Sigmoid colon (tissue), 6 donors: ENCODE measurements at regions not wholly inside any gene's neighbourhood (a gene's known extent, or its start where the extent isn't known, plus 50 kb on each side); places are given as distances from the start of the nearest gene placed in this dataset.

Experiments used
- DNase-seq: peaks from one replicate; pipeline ENCODE4 v3.0.0-alpha.2; 2019
- H3K27ac ChIP-seq, 4 donors: fragments of 200-600 bp; sonication (generic); one replicate each; pipeline ENCODE4 v1.5.1; 2016 to 2019; ENCODE audit warnings: mild to moderate bottlenecking in 1 of 4
- H3K27me3 ChIP-seq, 3 donors: fragments of 200-600 bp; sonication (generic); one replicate each; pipeline ENCODE4 v1.5.1; 2019; ENCODE audit warnings: mild to moderate bottlenecking in 1 of 3
- H3K36me3 ChIP-seq, 4 donors: fragments of 200-600 bp; sonication (generic); one replicate each; pipeline ENCODE4 v1.5.1; 2016 to 2019
- H3K4me1 ChIP-seq, 4 donors: fragments of 200-600 bp; sonication (generic); one replicate each; pipeline ENCODE4 v1.5.1; 2017 to 2019
- H3K4me3 ChIP-seq, 4 donors: fragments of 200-600 bp; sonication (generic); one replicate each; pipeline ENCODE4 v1.5.1; 2017 to 2019; ENCODE audit warnings: mild to moderate bottlenecking in 2 of 4, moderate library complexity in 1 of 4
- H3K9me3 ChIP-seq, 4 donors: fragments of 200-600 bp in 3 of 4; sonication (generic) in 3 of 4; one replicate each; pipeline versions ENCODE4 v1.5.1 to v1.6.1; 2013 to 2019
- CTCF ChIP-seq, 4 experiments: fragments of 450-650 bp in 3 of 4; fragments of 200-600 bp in 1 of 4; IDR thresholded peaks; one replicate each; pipeline ENCODE4 v1.5.1; 2016 to 2019; ENCODE audit warnings: antibody characterized with exemption in 4 of 4, mild to moderate bottlenecking in 3 of 4, moderate library complexity in 2 of 4
- EP300 ChIP-seq, 4 donors: sonication (generic); formaldehyde crosslinking; IDR thresholded peaks; one replicate each; pipeline ENCODE4 v1.6.1; 2017; ENCODE audit warnings: antibody characterized with exemption in 4 of 4
- POLR2A ChIP-seq, 2 donors: fragments of 450-650 bp; IDR thresholded peaks; one replicate each; pipeline ENCODE4 v1.6.1; 2016; ENCODE audit warnings: antibody characterized with exemption in 2 of 2, mild to moderate bottlenecking in 2 of 2, moderate library complexity in 2 of 2
- POLR2AphosphoS5 ChIP-seq, 4 donors: sonication (generic); formaldehyde crosslinking; IDR thresholded peaks; one replicate each; pipeline ENCODE4 v1.6.1; 2017; ENCODE audit warnings: antibody characterized with exemption in 4 of 4
- WGBS, 2 donors: extraction: QIAGEN DNeasy Blood & Tissue Kit; methylation state at CpG; one replicate each; pipeline ENCODE4 v1.1.7; 2013; 5-methylcytosine and 5-hydroxymethylcytosine counted together
- intact Hi-C: fragments of 100-400 bp; cut with DNase I; formaldehyde crosslinking; loops from one replicate; pipeline ENCODE4 v1.15.1; 2023
- donor health status: healthy with polysubstance abuse.
- donor health status: healthy.

GRCh38 chr5:66326276-66326675 is 182.2 kb downstream of the SREK1 start:
- Histone ChIP-seq H3K27ac (no peak overlapping the region), H3K4me1 (no peaks in the 10 kb centered on the region), H3K9me3 (no peaks in the 10 kb centered on the region), H3K27me3 (no peaks in the 10 kb centered on the region), H3K36me3 (no peaks in the 10 kb centered on the region), H3K4me3 (no peak overlapping the region)
- DNase-seq, result no peak
- 85 to 86% methylated on average over 1 of the region's 1 CpG for WGBS, 2 donors
- intact Hi-C loops, result no loop called here
- no peak for TF ChIP-seq EP300 (IDR thresholded peaks at IDR 0.05)
- no peak for TF ChIP-seq POLR2AphosphoS5 (IDR thresholded peaks at IDR 0.05)
- TF ChIP-seq CTCF (IDR thresholded peaks at IDR 0.05), result no peak
- TF ChIP-seq POLR2A (IDR thresholded peaks at IDR 0.05), result no peak

GRCh38 chr5:66327008-66327407 is 182.9 kb downstream of the SREK1 start:
- WGBS, 2 donors, result 96 to 99% methylated on average over 2 of the region's 2 CpGs
- DNase-seq, result no peak
- TF ChIP-seq POLR2A (IDR thresholded peaks at IDR 0.05) (no peak), POLR2AphosphoS5 (IDR thresholded peaks at IDR 0.05) (no peak), EP300 (IDR thresholded peaks at IDR 0.05) (no peak), CTCF (IDR thresholded peaks at IDR 0.05) (no peak)
- H3K9me3 ChIP-seq, result no peaks in the 10 kb centered on the region
- no peaks in the 10 kb centered on the region for H3K36me3 ChIP-seq
- no peak overlapping the region for H3K4me3 ChIP-seq
- no peak overlapping the region for H3K27ac ChIP-seq
- no peaks in the 10 kb centered on the region for H3K4me1 ChIP-seq
- H3K27me3 ChIP-seq, result no peaks in the 10 kb centered on the region
- intact Hi-C loops, result no loop called here

GRCh38 chr5:66329078-66329477 is 185.0 kb downstream of the SREK1 start:
- intact Hi-C loops, result no loop called here
- H3K36me3 ChIP-seq, result no peaks in the 10 kb centered on the region
- no peaks in the 10 kb centered on the region for H3K9me3 ChIP-seq
- no peaks in the 10 kb centered on the region for H3K4me1 ChIP-seq
- H3K4me3 ChIP-seq, result no peak overlapping the region
- 76 to 79% methylated on average over 3 of the region's 3 CpGs for WGBS, 2 donors
- TF ChIP-seq POLR2A (IDR thresholded peaks at IDR 0.05) (no peak), CTCF (IDR thresholded peaks at IDR 0.05) (no peak), POLR2AphosphoS5 (IDR thresholded peaks at IDR 0.05) (no peak), EP300 (IDR thresholded peaks at IDR 0.05) (no peak)
- DNase-seq, result no peak
- no peaks in the 10 kb centered on the region for H3K27me3 ChIP-seq
- H3K27ac ChIP-seq, result no peak overlapping the region

GRCh38 chr5:66333192-66333591 is 189.1 kb downstream of the SREK1 start:
- no peaks in the 10 kb centered on the region for H3K9me3 ChIP-seq
- WGBS, 2 donors, result 59 to 85% methylated on average over 3 of the region's 3 CpGs
- no peaks in the 10 kb centered on the region for H3K27me3 ChIP-seq
- intact Hi-C loops, result no loop called here
- no peaks in the 10 kb centered on the region for H3K36me3 ChIP-seq
- H3K4me3 ChIP-seq, result no peak overlapping the region
- no peak for DNase-seq
- no peaks in the 10 kb centered on the region for H3K4me1 ChIP-seq
- no peak overlapping the region for H3K27ac ChIP-seq
- TF ChIP-seq POLR2AphosphoS5 (IDR thresholded peaks at IDR 0.05), result no peak

GRCh38 chr5:66337626-66338226 is 193.6 kb downstream of the SREK1 start:
- WGBS, 2 donors, result 67 to 83% methylated on average over 11 of the region's 11 CpGs
- no peak for TF ChIP-seq POLR2AphosphoS5 (IDR thresholded peaks at IDR 0.05)
- no peak for TF ChIP-seq POLR2A (IDR thresholded peaks at IDR 0.05)
- TF ChIP-seq CTCF (IDR thresholded peaks at IDR 0.05), result no peak
- TF ChIP-seq EP300 (IDR thresholded peaks at IDR 0.05), result no peak
- intact Hi-C loops, result no loop called here
- Histone ChIP-seq H3K4me3 (no peak overlapping the region), H3K27me3 (no peaks in the 10 kb centered on the region), H3K27ac (no peak overlapping the region), H3K36me3 (no peaks in the 10 kb centered on the region), H3K9me3 (no peaks in the 10 kb centered on the region), H3K4me1 (no peaks in the 10 kb centered on the region)
- no peak for DNase-seq
